Psoas muscle (tissue), 7 donors: ENCODE measurements at regions not wholly inside any gene's neighbourhood (a gene's known extent, or its start where the extent isn't known, plus 50 kb on each side); places are given as distances from the start of the nearest gene placed in this dataset.
"Not testable (repeated sequence)": the region's sequence is repeated elsewhere in the genome, so short reads cannot be mapped to it uniquely, and the experiment has no call there.

ENCODE experiments used
- ATAC-seq, 4 donors: fragments of 200-7000 bp; cut with Tn5 transposase; one replicate each; pipeline ENCODE4 v1.9.1; 2020; ENCODE audit warnings: moderate library complexity in 3 of 4, mild to moderate bottlenecking in 2 of 4
- DNase-seq, 2 donors: peaks; one replicate each; pipeline ENCODE4 v3.0.0-alpha.2; 2020
- H3K27ac ChIP-seq: fragments of 200-600 bp; one replicate; pipeline ENCODE4 v1.8.0; 2022
- H3K27me3 ChIP-seq, 3 donors: fragments of 200-600 bp in 1 of 3; one replicate each; pipeline versions ENCODE4 v1.6.1 to v1.8.0; 2013 to 2022; ENCODE audit warnings: low read length in 2 of 3, mild to moderate bottlenecking in 2 of 3, moderate library complexity in 1 of 3; ENCODE audit not compliant: insufficient read depth in 3 of 3
- H3K36me3 ChIP-seq, 2 donors: fragments of 200-600 bp in 1 of 2; one replicate each; pipeline versions ENCODE4 v1.6.1 to v1.8.0; 2013 to 2022; ENCODE audit warnings: low read depth in 1 of 2, mild to moderate bottlenecking in 1 of 2, moderate library complexity in 1 of 2; ENCODE audit not compliant: insufficient read depth in 1 of 2
- H3K4me1 ChIP-seq: fragments of 200-600 bp; one replicate; pipeline ENCODE4 v1.8.0; 2022
- H3K4me3 ChIP-seq: fragments of 200-600 bp; one replicate; pipeline ENCODE4 v1.8.0; 2022; ENCODE audit warnings: mild to moderate bottlenecking
- H3K9me3 ChIP-seq: fragments of 200-600 bp; one replicate; pipeline ENCODE4 v1.8.0; 2022
- WGBS, 3 donors: extraction: QIAGEN DNeasy Blood & Tissue Kit; methylation state at CpG; one replicate each; pipeline versions ENCODE4 v1.1.6 to v1.1.7; 2013; 5-methylcytosine and 5-hydroxymethylcytosine counted together
- intact Hi-C, 2 donors: fragments of 100-400 bp; cut with DNase I; formaldehyde crosslinking; loops; one replicate each; pipeline versions ENCODE4 v1.11.0 to v1.14.2; 2022
- TF ChIP-seq, protein P1 (sequence below): fragments of 200-600 bp; IDR thresholded peaks from one replicate; pipeline ENCODE4 v1.8.0; 2022; ENCODE audit warnings: antibody characterized with exemption
- donor health status: healthy with polysubstance abuse.
- donor health status: DM: no; HTN: no; CAD: no; lungs with moderate emphysema.
- donor health status: Bipolar disorder and iron deficiency.
- donor health status: healthy.
- donor health status: DM: yes; HTN: yes; CAD: no.
- donor health status: DM: no; HTN: no; CAD: no.
- donor health status: DM: yes; HTN: yes; CAD: no.

DNA sequence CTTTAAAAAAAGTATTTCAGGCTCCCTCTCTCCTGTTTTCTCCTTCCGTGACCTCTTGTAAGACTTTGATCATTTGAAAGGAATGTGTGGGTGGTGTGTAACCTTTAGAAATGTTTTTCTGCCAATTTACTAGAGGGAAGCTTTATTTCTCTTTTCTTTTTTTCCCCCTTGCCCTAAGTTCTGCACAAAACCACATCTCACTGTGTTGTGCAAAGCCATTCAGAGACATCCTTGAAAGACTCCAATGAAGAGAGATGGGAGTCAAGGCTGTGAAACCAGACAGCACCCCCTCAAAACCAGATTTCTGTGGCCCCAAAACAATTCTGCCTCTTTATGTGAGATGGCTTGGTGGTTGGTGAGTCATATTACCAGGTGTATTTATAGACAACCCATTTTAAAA lies 184.6 kb upstream of the ERBB4 start:
- Histone ChIP-seq H3K4me1 (no peaks in the 10 kb centered on the region), H3K9me3 (no peaks in the 10 kb centered on the region), H3K36me3 (no peaks in the 10 kb centered on the region), H3K4me3 (no peak overlapping the region), H3K27me3 (no peaks in the 10 kb centered on the region), H3K27ac (no peak overlapping the region)
- TF ChIP-seq, protein P1, sequence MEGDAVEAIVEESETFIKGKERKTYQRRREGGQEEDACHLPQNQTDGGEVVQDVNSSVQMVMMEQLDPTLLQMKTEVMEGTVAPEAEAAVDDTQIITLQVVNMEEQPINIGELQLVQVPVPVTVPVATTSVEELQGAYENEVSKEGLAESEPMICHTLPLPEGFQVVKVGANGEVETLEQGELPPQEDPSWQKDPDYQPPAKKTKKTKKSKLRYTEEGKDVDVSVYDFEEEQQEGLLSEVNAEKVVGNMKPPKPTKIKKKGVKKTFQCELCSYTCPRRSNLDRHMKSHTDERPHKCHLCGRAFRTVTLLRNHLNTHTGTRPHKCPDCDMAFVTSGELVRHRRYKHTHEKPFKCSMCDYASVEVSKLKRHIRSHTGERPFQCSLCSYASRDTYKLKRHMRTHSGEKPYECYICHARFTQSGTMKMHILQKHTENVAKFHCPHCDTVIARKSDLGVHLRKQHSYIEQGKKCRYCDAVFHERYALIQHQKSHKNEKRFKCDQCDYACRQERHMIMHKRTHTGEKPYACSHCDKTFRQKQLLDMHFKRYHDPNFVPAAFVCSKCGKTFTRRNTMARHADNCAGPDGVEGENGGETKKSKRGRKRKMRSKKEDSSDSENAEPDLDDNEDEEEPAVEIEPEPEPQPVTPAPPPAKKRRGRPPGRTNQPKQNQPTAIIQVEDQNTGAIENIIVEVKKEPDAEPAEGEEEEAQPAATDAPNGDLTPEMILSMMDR = no peak
- WGBS, 3 donors = 41 to 86% (median 59%) methylated on average over 1 of the region's 1 CpG
- intact Hi-C loops = no loop called here
- DNase-seq (no peak), ATAC-seq (no peak)

DNA sequence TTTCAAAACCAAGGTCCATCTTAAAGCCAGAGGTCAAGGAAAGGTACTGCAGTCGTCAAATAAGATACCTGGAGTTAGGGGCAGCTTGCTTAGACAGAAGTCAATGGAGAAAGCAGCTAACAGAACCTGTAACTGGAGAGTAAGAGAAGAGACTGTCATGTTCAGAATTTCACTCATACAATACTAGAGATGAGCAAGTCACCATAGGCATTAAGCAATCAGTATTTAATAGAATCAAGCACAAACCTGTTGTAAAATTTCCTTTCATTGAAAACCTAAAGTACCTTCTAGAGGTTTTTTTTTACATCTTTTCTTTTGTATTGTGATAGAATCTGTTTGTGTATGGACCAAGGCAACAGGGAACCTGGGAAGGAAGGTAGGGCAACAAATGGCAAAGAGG lies 183.4 kb upstream of the ERBB4 start:
- intact Hi-C loops = no loop called here
- no peak overlapping the region for H3K4me3 ChIP-seq
- H3K9me3 ChIP-seq = no peaks in the 10 kb centered on the region
- H3K4me1 ChIP-seq = no peaks in the 10 kb centered on the region
- WGBS, 3 donors = 90 to 97% (median 97%) methylated on average over 1 of the region's 1 CpG
- H3K27me3 ChIP-seq = no peaks in the 10 kb centered on the region
- no peak for ATAC-seq
- DNase-seq = no peak
- TF ChIP-seq, protein P1 = no peak
- H3K36me3 ChIP-seq = no peaks in the 10 kb centered on the region
- no peak overlapping the region for H3K27ac ChIP-seq

DNA sequence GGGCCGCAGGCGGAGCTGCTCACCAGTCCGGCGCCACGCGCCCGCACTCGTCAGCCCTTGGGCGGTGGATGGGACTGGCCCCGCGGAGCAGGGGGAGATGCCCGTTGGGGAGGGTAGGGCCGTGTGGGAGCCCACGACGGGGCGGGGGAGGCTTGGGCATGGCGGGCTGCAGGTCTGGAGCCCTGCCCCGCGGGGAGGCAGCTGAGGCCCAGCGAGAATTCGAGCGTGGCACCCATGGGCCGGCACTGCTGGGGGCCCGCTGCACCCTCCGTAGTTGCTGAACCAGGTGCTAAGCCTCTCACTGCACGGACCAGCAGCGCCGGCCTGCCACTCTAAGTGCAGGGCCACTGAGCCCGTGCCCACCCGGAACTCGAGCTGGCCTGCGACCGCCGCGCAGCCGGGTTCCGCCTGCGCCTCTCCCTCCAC lies 182.4 kb upstream of the ERBB4 start:
- TF ChIP-seq, protein P1 = no peak
- 95% methylated on average over 36 to 38 of the region's 38 CpGs for WGBS, 3 donors
- no peaks in the 10 kb centered on the region for H3K36me3 ChIP-seq
- DNase-seq (peak in 1 of 2 donors; percentile 47), ATAC-seq (no peak)
- intact Hi-C loops = no loop called here
- H3K9me3 ChIP-seq = no peaks in the 10 kb centered on the region
- H3K4me1 ChIP-seq = no peaks in the 10 kb centered on the region
- H3K4me3 ChIP-seq = no peak overlapping the region
- no peaks in the 10 kb centered on the region for H3K27me3 ChIP-seq
- no peak overlapping the region for H3K27ac ChIP-seq

DNA sequence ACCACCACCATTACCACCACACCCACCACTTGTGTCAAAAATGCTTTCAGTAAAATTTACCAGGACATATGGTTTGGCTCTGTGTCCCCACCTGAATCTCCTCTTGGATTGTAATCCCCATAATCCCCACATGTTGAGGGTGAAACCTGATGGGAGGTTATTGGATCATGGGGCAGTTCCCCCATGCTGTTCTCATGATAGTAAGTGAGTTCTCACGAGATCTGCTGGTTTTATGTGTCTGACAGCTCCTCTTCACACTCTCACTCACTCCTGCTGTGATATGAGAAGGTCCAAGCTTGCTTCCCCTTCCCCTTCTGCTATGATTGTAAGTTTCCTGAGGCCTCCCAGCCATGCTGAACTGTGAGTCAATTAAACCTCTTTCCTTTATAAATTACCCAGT lies 176.8 kb upstream of the ERBB4 start:
- intact Hi-C loops, H3K4me1 ChIP-seq, H3K9me3 ChIP-seq, ATAC-seq, H3K27ac ChIP-seq, DNase-seq, H3K4me3 ChIP-seq, H3K27me3 ChIP-seq, H3K36me3 ChIP-seq: not testable (repeated sequence)
- 44 to 66% (median 60%) methylated on average over 1 of the region's 1 CpG for whole genome bisulfite sequencing, 3 donors

DNA sequence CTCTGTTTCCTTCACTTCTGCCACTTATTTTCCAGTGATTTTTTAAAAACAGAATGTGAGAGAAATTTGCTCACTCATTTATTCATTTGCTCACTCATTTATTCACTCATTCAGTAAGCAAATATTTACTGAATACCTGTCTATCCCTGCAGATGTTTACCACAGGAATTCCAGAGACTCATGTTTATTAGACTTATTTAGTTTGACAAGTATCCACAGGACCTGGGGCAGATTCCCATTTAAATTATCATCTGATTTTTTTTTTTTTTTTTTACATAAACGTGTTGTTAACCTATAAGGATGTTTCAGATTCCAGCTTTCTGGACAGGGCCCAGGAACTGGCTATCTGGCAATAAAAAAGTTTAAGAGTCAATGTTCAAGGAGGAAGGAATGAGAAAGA lies 175.1 kb upstream of the ERBB4 start:
- Histone ChIP-seq H3K4me3 (no peak overlapping the region), H3K9me3 (no peaks in the 10 kb centered on the region), H3K27ac (no peak overlapping the region), H3K36me3 (no peaks in the 10 kb centered on the region), H3K27me3 (no peaks in the 10 kb centered on the region), H3K4me1 (no peaks in the 10 kb centered on the region)
- no peak for DNase-seq
- intact Hi-C loops = no loop called here
- 13 to 37% (median 26%) methylated on average over 1 of the region's 1 CpG for WGBS, 3 donors
- TF ChIP-seq, protein P1 = no peak
- no peak for ATAC-seq
